ENCODE measurements at regions not wholly inside any gene's neighbourhood (a gene's known extent, or its start where the extent isn't known, plus 50 kb on each side); places are given as distances from the start of the nearest gene placed in this dataset.
"Not testable (repeated sequence)": the region's sequence is repeated elsewhere in the genome, so short reads cannot be mapped to it uniquely, and the experiment has no call there.

GRCh38 chr1:238991765-238992495, 394.4 kb upstream of the CHRM3 start:
- no peak for DNase-seq

DNA sequence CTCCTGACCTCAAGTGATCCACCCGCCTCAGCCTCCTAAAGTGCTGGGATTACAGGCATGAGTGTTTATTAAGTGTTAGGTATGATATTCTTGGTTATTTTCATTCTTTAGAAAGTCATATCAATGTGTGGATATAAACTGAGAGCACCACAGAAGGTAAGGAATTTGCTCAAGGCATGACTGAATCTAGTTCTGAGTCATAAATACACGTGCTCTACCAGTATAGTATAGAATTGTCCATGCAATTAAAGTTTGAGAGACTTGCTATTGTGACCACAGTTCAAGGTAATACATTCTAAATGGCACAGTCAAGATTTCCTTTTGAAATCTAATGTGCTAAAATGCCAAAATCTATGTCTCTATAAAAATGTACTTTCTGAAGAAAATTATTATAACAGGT, 401.1 kb upstream of the CHRM3 start:
- DNase-seq = no peak

DNA sequence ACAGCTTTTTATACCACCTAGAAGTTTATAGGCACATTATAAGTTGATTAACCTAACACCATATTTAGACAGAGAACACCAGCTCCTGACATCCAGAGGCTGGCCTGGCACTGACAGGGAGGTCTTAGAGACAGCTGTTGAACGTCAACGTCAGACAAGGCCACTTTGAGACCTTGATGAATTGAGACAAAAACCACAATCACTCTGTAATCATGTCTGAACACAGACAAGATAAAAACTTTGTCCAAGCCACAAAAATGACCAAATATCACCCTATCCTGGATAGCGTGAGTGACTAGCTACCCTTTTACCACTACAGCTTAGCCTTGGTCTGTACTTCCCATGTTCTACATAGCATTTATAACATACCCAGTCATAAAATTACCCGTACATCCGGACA, 403.6 kb upstream of the CHRM3 start:
- no peak for DNase-seq

- no peak for DNase-seq
Measured at GRCh38 chr1:238981317-238981933, 404.9 kb upstream of the CHRM3 start.

DNA sequence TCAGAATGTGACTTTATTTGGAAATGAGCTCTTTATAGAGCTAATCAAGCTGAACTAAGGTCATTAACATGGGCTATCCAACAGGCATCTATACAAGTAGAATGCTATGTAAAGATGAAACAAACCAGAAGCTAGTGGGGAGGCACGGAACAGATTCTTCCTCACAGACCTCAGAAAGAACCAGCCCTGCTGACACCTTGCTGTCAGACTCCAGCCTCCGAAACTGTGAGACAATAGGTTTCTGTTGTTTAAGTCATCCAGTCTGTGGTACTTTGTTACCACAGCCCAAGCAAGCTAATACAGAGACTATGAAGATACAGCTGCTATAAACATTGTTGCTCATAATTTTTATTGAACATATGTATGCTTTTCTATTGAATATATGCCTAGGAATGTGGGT, 406.3 kb upstream of the CHRM3 start:
- DNase-seq = no peak

GRCh38 chr1:238964631-238965030, 421.7 kb upstream of the CHRM3 start:
- DNase-seq = no peak

DNA sequence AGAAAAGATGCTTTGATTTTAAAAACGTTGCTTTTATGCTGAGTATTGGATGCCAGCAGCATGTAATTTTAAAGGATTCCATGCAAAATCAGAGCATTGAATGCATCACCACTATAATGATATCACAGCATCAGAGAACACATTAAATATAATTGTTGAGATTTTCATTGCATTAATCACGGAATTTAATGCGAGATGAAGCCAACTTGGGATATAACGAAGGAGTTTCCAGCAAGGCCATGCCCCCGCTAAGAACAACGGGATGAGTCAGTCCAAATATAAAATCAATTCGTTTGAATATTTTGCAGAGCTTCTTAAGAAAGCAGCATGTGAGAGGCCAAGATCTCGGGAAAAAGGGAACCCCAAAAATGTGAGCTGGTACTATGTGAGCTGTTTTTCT, 423.4 kb upstream of the CHRM3 start:
- no peak for DNase-seq

- DNase-seq = no peak
Measured at GRCh38 chr1:238961790-238962189, 424.6 kb upstream of the CHRM3 start.

DNA sequence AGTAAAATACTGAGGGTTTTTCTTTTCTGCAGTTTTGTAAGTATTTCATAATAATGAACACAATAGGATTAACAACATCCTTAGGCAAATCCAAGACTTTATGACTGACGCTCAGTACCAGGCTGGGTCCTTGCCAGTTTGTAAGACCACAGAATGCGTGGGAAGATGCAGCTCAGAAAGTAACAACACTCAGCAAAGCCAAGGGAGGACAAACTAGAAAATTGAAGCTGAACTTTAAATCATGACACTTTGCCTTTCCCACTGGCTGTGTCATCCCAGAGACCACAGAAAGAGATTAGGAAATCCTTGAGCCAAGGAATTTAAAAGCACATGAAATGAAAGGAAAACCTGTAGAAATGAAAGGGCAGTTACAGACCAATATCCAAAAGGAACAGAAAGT, 426.3 kb upstream of the CHRM3 start:
- DNase-seq = no peak

DNA sequence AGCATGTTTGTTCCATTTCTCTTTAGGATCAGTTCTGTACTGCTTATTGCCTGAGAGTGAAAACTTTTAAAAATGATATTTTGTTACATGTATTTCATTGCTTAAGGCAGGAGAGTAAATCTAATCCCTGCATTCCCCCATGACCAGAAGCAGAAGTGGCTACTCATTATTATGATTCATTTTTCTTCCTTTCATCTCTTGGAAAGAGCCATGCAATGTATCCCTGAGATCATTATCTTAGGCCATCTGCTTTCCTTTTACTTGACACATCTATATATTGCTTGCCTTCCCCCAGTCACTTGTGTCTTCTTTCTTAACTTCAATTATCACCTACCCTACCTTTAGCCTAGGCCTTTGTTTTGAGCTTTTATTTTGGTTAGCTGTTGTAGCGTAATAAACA, 430.4 kb upstream of the CHRM3 start:
- DNase-seq = no peak

- no peak for DNase-seq
Measured at GRCh38 chr1:238954865-238955264, 431.5 kb upstream of the CHRM3 start.

GRCh38 chr1:238953448-238954010, 432.8 kb upstream of the CHRM3 start:
- DNase-seq = no peak

DNA sequence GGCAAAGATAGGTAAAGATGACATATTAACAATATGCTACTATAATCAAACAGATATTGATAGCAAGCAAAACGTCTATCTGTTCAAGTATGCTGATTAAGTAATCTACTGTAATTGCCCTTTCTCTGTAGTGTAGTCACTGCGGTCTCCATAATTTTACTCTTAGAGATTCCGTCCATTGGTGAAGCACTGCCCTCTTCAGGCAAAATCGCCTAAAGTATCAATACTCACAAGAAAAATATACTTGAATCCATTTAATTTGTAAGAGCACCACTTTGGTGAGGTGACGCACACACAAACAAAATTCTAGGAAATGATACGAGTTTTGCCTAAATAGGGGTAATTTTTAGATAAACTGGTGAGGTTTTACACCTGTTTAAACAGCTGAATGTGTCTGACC, 434.6 kb upstream of the CHRM3 start:
- DNase-seq = peak; percentile 0

- DNase-seq = no peak
Measured at GRCh38 chr1:238950784-238951183, 435.6 kb upstream of the CHRM3 start.

DNA sequence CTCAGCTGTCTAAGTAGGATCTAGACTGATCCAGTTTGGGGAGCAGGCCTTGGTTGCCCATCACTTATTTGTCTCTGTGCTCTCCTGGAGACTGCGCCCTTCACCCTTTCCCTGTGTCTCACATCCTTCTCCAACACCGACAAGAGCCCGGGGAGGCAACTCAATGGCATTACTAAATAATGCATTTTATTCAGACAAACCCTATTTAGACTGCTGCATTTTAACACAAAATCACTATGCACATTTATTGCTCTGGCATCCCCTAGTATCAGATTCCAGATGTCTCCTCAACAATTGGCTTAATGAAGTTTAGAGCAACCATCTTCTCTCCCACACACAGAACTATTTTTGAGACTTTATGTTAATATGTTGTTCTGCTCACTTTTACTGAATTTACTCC, 436.4 kb upstream of the CHRM3 start:
- DNase-seq = no peak

- DNase-seq = no peak
Measured at GRCh38 chr1:238944028-238944427, 442.3 kb upstream of the CHRM3 start.

DNA sequence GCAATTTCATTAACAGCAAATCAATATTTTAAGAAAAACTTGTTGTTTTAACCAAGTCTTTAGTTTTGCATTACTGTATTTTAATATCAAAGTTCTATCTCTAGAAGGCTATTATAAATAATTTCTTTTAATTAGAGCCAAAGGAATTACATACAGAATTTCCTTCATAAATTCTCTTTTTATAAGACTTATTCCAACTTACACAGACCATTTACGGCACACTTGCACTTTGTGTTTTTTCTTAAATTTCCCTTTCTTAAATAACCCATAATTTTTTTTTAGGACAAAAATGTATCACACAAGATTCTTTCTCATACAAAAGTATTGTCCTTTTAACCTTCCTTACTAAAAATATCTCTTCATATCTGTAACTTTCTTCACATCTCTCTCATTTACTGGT, 458.5 kb upstream of the CHRM3 start:
- no peak for DNase-seq

DNA sequence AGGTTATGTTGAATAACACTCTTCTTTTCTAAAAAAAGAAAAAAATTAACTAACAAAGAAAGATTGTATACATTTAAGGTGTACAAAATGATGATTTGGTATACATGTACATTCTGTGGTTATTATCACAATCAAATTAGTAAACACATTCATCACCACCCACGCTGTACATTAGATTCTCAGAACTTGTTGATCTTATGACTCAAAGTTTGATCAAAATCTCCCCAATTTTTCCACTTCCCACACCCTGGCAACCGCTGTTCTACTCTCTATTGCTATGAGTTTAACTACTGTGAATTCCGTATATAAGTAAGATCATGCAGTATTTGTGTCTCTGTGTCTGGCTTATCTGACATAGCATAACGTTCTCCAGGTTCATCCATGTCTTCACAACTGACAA, 469.5 kb upstream of the CHRM3 start:
- no peak for DNase-seq

- no peak for DNase-seq
Measured at GRCh38 chr1:238914346-238914745, 472.0 kb upstream of the CHRM3 start.

GRCh38 chr1:238913210-238913609, 473.2 kb upstream of the CHRM3 start:
- DNase-seq = no peak

DNA sequence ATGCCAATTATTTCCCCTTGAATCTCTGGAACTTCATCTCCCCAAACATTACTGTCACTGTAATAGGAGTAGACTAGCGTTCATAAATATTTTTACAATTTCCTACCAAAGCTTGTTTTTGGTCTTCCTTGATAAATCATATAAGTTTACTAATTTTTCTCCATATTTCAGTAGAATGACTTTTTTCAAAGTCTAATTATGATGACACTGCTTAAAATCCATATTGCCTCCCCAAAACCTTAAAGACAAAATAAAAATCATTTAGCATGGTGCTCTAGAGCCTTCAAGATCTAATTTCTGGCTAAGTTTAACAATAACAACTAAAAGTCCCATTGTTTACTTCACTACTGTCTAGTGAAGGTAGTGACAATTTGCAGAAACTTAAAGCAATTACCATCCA, 474.2 kb upstream of the CHRM3 start:
- DNase-seq = no peak

- not testable (repeated sequence) for DNase-seq
Measured at GRCh38 chr1:238902752-238903151, 483.6 kb upstream of the CHRM3 start.

DNA sequence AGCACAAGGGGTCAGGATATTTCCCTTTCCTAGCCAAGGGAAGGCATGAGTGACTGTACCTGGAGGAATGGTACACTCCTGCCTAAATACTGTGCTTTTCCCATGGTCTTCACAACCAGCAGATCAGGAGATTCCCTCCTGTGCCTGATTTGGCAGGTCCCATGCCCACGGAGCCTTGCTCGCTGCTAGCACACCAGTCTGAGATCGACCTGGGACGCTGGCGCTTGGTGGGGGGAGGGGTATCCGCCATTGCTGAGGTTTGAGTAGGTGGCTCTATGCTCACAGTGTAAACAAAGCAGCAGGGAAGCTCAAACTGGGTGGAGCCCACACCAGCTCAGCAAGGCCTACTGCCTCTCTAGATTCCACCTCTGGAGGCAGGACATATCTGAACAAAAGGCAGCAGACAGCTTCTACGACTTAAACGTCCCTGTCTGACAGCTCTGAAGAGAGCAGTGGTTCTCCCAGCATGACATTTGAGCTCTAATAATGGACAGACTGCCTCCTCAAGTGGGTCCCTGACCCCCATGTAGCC, 486.0 kb upstream of the CHRM3 start:
- DNase-seq = no peak

DNA sequence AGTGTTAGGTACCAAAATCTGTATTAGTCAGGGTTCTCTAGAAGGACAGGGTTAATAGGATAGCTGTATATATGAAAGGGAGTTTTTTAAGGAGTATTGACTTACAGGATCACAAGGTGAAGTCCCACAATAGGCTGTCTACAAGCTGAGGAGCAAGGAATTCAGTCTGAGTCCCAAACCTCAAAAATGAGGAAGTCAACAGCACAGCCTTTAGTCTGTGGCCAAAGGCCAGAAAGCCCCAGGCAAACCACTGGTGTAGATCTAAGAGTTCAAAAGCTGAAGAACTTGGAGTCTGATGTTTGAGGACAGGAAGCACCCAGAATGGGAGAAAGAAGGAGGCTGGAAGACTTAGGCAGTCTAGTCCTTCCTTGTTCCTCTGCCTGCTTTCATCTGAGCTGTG, 487.5 kb upstream of the CHRM3 start:
- DNase-seq = no peak
